ENCODE measurements at regions not wholly inside any gene's neighbourhood (a gene's known extent, or its start where the extent isn't known, plus 50 kb on each side); places are given as distances from the start of the nearest gene placed in this dataset.

- TF ChIP-seq POLR2AphosphoS5 (IDR thresholded peaks at IDR 0.05; ENCODE audit: low read length) (no peak), CTCF (IDR thresholded peaks at IDR 0.05 in 2 of 3, conservative IDR thresholded peaks at IDR 0.05 in 1 of 3; ENCODE audit: control insufficient read depth in 2 of 3, extremely low read depth in 1 of 3, insufficient read depth in 1 of 3, low read depth in 3 of 3, low read length in 3 of 3) (no peak), CREB1 (IDR thresholded peaks at IDR 0.05; ENCODE audit: low read depth) (no peak), POLR2A (IDR thresholded peaks at IDR 0.05; ENCODE audit: low read depth, low read length) (no peak), ZNF274 (IDR thresholded peaks at IDR 0.05; ENCODE audit: insufficient read depth, insufficient read length) (no peak), PAX5 (IDR thresholded peaks at IDR 0.05; ENCODE audit: borderline replicate concordance, low read depth, low read length) (no peak), NR2C2 (IDR thresholded peaks at IDR 0.05; ENCODE audit: borderline replicate concordance, control insufficient read depth, insufficient read length, low read depth) (no peak), EZH2 (IDR thresholded peaks at IDR 0.05; ENCODE audit: borderline replicate concordance, control insufficient read depth, low read depth, low read length) (no peak), SRF (IDR thresholded peaks at IDR 0.05; ENCODE audit: low read depth in 2 of 2, low read length in 2 of 2) (no peak), ASH2L (IDR thresholded peaks at IDR 0.05; ENCODE audit: borderline replicate concordance, low read depth) (no peak), ZBTB33 (IDR thresholded peaks at IDR 0.05) (no peak), EP300 (IDR thresholded peaks at IDR 0.05; ENCODE audit: borderline replicate concordance in 1 of 2, control insufficient read depth in 1 of 2, low read depth in 2 of 2, low read length in 2 of 2) (no peak), KDM1A (IDR thresholded peaks at IDR 0.05; ENCODE audit: borderline replicate concordance) (no peak), ZBTB40 (IDR thresholded peaks at IDR 0.05; ENCODE audit: borderline replicate concordance) (no peak)
These were observed 523.7 kb downstream of the TFAP2B start for GRCh38 chr6:51342393-51342792.

Measured in GM12878 (cell line).